Chondrocyte (in vitro differentiated cells): ENCODE measurements at regions not wholly inside any gene's neighbourhood (a gene's known extent, or its start where the extent isn't known, plus 50 kb on each side); places are given as distances from the start of the nearest gene placed in this dataset.

Experiments used
- DNase-seq: peaks from one replicate; pipeline ENCODE4 v3.0.0; 2021; ENCODE audit warnings: mixed read lengths, low spot score
- H3K27ac Mint-ChIP-seq: one replicate; pipeline ENCODE4 v1.8.0; 2021; ENCODE audit warnings: mild to moderate bottlenecking, moderate library complexity, mixed read lengths; ENCODE audit not compliant: unreplicated experiment
- H3K27me3 Mint-ChIP-seq: 2 replicates; pipeline ENCODE4 v1.8.0; 2021; ENCODE audit warnings: low read depth, mixed read lengths
- H3K36me3 Mint-ChIP-seq: 2 replicates; pipeline ENCODE4 v1.8.0; 2021; ENCODE audit warnings: low read depth, mixed read lengths
- H3K4me1 Mint-ChIP-seq: 2 replicates; pipeline ENCODE4 v1.8.0; 2021; ENCODE audit warnings: low read depth, mild to moderate bottlenecking, mixed read lengths
- H3K4me3 Mint-ChIP-seq: one replicate; pipeline ENCODE4 v1.8.0; 2021; ENCODE audit warnings: mild to moderate bottlenecking, moderate library complexity, mixed read lengths; ENCODE audit not compliant: unreplicated experiment
- H3K9me3 Mint-ChIP-seq: 2 replicates; pipeline ENCODE4 v1.8.0; 2021; ENCODE audit warnings: low read depth, mixed read lengths
- TF ChIP-seq, protein P1 (sequence below): fragments of 200-600 bp; sonication (generic); IDR thresholded peaks from 2 replicates; pipeline ENCODE4 v1.5.0; 2021; ENCODE audit warnings: antibody characterized with exemption, mild to moderate bottlenecking, moderate library complexity

DNA sequence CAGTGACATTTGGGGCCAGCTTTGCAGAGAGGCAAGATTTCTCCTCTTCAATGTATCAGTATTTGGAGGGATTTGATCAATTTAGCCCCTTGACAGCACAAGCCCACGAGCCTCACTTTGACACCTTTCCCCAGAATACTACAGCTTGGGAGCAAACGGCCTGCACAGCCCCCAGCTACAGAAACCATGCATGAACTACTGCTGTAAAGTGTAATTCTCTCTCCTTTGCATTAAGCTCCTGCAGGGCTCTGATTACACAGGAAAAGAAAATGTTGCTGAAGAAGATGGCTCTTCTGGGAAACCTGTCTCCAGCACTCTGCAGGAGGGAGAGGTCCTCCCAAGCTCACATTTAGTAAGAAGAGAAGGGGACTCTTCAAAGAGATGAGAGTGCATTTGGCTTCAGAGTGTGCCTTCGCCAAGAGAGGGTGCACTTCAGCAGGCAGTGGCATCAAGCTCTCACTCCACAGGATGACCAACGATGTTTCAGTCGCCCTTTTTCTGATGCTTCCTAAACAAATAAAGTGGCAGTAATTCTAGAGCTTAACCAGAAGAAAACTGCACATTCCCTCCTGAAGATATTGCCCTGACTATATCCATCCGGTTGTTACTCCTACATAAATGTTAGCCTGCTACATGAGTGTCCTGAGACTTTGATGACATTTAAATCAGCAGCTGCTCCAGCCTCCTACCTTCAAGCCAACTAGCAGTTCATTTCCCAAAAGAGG lies 272.2 kb downstream of the AUH start:
- H3K27me3 Mint-ChIP-seq: no peaks in the 10 kb centered on the region
- no peak for DNase-seq
- H3K27ac Mint-ChIP-seq: peak overlapping the region; percentile 42
- H3K4me3 Mint-ChIP-seq: no peak overlapping the region
- peaks cover 5% of the 10 kb centered on the region for H3K36me3 Mint-ChIP-seq
- peaks cover 6% of the 10 kb centered on the region for H3K4me1 Mint-ChIP-seq
- TF ChIP-seq, protein P1, sequence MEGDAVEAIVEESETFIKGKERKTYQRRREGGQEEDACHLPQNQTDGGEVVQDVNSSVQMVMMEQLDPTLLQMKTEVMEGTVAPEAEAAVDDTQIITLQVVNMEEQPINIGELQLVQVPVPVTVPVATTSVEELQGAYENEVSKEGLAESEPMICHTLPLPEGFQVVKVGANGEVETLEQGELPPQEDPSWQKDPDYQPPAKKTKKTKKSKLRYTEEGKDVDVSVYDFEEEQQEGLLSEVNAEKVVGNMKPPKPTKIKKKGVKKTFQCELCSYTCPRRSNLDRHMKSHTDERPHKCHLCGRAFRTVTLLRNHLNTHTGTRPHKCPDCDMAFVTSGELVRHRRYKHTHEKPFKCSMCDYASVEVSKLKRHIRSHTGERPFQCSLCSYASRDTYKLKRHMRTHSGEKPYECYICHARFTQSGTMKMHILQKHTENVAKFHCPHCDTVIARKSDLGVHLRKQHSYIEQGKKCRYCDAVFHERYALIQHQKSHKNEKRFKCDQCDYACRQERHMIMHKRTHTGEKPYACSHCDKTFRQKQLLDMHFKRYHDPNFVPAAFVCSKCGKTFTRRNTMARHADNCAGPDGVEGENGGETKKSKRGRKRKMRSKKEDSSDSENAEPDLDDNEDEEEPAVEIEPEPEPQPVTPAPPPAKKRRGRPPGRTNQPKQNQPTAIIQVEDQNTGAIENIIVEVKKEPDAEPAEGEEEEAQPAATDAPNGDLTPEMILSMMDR: peak; percentile 80
- peaks cover 12% of the 10 kb centered on the region for H3K9me3 Mint-ChIP-seq

DNA sequence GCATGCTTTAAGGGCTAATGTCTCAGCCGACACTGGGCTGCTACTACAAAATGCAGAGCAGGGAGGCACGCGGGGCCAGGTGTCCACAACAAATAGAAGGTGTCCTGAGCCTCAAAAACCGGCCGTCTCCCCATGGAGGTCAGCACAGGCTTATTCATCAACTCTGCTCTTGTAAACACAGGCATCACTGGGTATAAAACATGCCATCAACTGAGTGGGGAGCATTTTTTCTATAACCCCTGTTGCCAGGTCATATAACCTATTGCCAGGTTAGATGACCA lies 271.6 kb downstream of the AUH start:
- Mint-ChIP-seq H3K27me3 (no peaks in the 10 kb centered on the region), H3K27ac (peak overlapping the region; percentile 42), H3K4me1 (peaks cover 6% of the 10 kb centered on the region), H3K4me3 (no peak overlapping the region), H3K9me3 (peaks cover 15% of the 10 kb centered on the region), H3K36me3 (peaks cover 5% of the 10 kb centered on the region)
- no peak for DNase-seq
- TF ChIP-seq, protein P1: no peak

DNA sequence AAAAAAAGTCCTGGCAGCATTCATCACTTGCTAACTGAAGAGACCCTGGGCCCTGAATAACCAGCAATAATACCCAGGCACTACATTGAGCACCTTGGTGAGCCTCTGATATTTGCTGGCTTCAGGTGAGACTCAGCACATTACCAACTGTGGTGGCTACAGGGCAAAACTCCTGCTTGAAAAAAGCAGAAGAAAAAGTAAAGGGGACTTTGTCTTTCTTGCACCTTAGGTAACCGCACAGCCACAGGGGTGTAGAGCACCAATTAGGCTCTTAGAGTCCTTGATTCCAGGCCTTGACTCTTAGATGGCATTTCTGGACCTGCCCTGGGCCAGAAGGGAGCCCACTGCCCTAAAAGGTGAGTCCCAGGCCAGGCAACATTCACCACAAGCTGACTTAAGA lies 269.5 kb downstream of the AUH start:
- DNase-seq: no peak
- peaks cover 5% of the 10 kb centered on the region for H3K36me3 Mint-ChIP-seq
- no peak overlapping the region for H3K27ac Mint-ChIP-seq
- TF ChIP-seq, protein P1: no peak
- H3K27me3 Mint-ChIP-seq: no peaks in the 10 kb centered on the region
- no peak overlapping the region for H3K4me3 Mint-ChIP-seq
- H3K4me1 Mint-ChIP-seq: peaks cover 6% of the 10 kb centered on the region
- peaks cover 14% of the 10 kb centered on the region for H3K9me3 Mint-ChIP-seq

DNA sequence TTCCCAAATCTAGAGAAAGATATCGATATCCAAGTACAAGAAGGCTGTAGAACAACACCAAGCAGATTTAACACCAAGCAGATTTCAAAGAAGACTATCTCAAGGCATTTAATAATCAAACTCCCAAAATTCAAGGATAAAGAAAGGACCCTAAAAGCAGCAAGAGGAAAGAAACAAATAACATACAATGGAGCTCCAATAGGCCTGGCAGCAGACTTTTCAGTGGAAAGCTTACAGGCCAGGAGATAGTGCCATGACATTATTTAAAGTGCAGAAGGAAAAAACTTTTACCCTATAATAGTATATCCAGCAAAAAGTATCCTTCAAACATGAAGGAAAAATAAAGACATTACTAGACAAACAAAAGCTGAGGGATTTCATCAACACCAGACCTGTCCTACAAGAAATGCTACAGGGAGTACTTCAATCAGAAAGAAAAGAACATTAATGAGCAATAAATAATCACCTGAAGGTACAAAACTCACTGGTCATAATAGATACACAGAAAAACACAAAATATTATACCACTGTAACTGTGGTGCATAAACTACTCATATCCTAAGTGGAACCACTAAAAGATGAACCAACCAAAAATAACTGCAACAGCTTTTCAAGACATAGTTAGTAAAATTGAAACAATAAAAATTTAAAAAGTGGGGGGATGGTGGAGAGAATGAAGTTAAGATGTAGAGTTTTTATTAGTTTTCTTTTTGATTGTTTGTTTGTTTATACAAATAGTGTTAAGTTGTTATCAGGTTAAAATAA lies 267.2 kb downstream of the AUH start:
- Mint-ChIP-seq H3K4me3 (no peak overlapping the region), H3K27me3 (no peaks in the 10 kb centered on the region), H3K27ac (no peak overlapping the region), H3K4me1 (peaks cover 8% of the 10 kb centered on the region), H3K36me3 (peaks cover 5% of the 10 kb centered on the region), H3K9me3 (peaks cover 13% of the 10 kb centered on the region)
- no peak for DNase-seq
- TF ChIP-seq, protein P1: no peak

DNA sequence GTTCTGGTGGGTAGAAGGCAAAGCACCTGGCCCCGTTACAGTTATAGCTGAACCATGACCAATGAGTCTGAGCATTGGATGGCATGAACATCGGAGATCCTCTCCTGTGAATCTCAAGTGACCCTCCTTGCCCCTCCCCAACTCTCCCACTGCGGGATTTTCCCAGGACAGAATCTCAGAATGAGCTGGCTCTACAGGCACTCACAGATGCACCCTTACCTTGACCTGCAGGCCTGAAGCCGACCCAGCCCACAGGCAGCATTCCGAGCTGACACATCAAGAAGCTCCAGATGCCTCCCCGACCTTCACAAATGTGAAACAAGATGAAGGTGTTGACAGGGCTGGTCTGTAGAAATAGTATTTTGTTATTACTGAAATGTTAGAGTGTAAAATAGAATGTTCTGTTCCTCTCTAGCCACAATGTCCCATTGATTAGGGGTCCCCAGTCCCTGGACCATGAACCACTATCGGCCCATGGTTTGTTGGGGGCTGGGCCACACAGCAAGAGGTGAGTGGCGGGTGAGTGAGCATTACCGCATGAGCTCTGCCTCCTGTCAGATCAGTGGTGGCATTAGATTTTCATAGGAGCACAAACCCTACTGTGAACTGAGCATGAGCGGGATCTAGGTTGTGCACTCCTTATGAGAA lies 263.4 kb downstream of the AUH start:
- Mint-ChIP-seq H3K27me3 (no peaks in the 10 kb centered on the region), H3K36me3 (peaks cover 5% of the 10 kb centered on the region)
- DNase-seq: no peak

More for the DNA sequence above, 263.4 kb downstream of the AUH start:
- TF ChIP-seq, protein P1: no peak
- H3K4me3 Mint-ChIP-seq: no peak overlapping the region
- H3K27ac Mint-ChIP-seq: no peak overlapping the region
- peaks cover 32% of the 10 kb centered on the region for H3K4me1 Mint-ChIP-seq
- H3K9me3 Mint-ChIP-seq: peaks cover 13% of the 10 kb centered on the region
